ENCODE measurements at regions not wholly inside any gene's neighbourhood (a gene's known extent, or its start where the extent isn't known, plus 50 kb on each side); places are given as distances from the start of the nearest gene placed in this dataset.

DNA sequence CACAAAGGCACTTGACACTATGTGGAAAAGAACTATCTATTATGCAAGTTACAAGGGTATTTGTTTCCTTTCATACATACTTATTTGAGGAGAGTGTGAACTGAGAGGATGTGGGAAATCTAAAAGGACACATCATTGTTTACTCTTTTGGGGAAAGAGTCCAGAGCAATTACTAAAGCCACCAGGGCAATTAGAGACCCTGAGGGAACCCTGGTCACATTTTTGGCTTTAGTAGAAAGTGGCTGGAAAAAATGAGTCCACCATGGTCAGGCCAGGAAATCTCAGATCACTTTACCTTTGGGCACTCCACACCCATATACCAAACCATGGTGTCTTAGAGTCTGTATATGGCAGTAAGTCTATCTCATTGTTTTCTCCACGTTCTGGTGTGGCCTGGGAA is 243.3 kb downstream of the HLX start:
- DNase-seq (ENCODE audit: low read depth in 1 of 2, low spot score in 1 of 2), result no peak
- H3K27me3 ChIP-seq (ENCODE audit: insufficient read depth, poor library complexity, severe bottlenecking), result no peaks in the 10 kb centered on the region
- H3K4me3 ChIP-seq (replicated peaks; ENCODE audit: insufficient read depth, low read length), result no peak overlapping the region
- TF ChIP-seq POLR2AphosphoS5 (IDR thresholded peaks at IDR 0.05; ENCODE audit: low read depth), result no peak
- TF ChIP-seq, protein P1, sequence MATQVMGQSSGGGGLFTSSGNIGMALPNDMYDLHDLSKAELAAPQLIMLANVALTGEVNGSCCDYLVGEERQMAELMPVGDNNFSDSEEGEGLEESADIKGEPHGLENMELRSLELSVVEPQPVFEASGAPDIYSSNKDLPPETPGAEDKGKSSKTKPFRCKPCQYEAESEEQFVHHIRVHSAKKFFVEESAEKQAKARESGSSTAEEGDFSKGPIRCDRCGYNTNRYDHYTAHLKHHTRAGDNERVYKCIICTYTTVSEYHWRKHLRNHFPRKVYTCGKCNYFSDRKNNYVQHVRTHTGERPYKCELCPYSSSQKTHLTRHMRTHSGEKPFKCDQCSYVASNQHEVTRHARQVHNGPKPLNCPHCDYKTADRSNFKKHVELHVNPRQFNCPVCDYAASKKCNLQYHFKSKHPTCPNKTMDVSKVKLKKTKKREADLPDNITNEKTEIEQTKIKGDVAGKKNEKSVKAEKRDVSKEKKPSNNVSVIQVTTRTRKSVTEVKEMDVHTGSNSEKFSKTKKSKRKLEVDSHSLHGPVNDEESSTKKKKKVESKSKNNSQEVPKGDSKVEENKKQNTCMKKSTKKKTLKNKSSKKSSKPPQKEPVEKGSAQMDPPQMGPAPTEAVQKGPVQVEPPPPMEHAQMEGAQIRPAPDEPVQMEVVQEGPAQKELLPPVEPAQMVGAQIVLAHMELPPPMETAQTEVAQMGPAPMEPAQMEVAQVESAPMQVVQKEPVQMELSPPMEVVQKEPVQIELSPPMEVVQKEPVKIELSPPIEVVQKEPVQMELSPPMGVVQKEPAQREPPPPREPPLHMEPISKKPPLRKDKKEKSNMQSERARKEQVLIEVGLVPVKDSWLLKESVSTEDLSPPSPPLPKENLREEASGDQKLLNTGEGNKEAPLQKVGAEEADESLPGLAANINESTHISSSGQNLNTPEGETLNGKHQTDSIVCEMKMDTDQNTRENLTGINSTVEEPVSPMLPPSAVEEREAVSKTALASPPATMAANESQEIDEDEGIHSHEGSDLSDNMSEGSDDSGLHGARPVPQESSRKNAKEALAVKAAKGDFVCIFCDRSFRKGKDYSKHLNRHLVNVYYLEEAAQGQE (IDR thresholded peaks at IDR 0.05; ENCODE audit: insufficient replicate concordance, low read depth), result no peak
- TF ChIP-seq, protein P2, sequence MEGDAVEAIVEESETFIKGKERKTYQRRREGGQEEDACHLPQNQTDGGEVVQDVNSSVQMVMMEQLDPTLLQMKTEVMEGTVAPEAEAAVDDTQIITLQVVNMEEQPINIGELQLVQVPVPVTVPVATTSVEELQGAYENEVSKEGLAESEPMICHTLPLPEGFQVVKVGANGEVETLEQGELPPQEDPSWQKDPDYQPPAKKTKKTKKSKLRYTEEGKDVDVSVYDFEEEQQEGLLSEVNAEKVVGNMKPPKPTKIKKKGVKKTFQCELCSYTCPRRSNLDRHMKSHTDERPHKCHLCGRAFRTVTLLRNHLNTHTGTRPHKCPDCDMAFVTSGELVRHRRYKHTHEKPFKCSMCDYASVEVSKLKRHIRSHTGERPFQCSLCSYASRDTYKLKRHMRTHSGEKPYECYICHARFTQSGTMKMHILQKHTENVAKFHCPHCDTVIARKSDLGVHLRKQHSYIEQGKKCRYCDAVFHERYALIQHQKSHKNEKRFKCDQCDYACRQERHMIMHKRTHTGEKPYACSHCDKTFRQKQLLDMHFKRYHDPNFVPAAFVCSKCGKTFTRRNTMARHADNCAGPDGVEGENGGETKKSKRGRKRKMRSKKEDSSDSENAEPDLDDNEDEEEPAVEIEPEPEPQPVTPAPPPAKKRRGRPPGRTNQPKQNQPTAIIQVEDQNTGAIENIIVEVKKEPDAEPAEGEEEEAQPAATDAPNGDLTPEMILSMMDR (IDR thresholded peaks at IDR 0.05; ENCODE audit: insufficient read depth, low read length), result no peak
- TF ChIP-seq GABPA (IDR thresholded peaks at IDR 0.05; ENCODE audit: low read depth), result no peak
- no peak for TF ChIP-seq SPI1 (IDR thresholded peaks at IDR 0.05; ENCODE audit: borderline replicate concordance, low read depth)
- H3K27ac ChIP-seq (replicated peaks), result no peak overlapping the region

DNA sequence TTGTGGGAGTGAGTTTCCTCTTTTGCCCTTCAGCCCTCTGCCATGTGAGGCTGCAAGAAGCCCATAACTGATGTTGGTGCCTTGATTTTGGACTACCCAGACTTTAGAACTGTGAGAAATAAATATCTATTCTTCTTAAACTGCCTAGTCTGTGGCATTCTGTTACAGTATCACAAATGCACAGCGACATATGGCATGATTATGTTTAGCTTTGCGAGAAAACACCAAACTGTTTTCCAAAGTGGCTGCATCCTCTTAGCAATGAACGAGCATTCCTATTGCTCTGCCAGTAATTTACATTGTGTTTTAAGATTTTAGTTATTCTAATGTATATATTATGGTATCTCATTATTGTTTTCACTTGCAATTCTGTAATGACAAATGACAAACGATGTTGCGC is 246.7 kb downstream of the HLX start:
- no peak for DNase-seq (ENCODE audit: low read depth in 1 of 2, low spot score in 1 of 2)
- Histone ChIP-seq H3K27ac (replicated peaks) (no peak overlapping the region), H3K27me3 (ENCODE audit: insufficient read depth, poor library complexity, severe bottlenecking) (no peaks in the 10 kb centered on the region), H3K4me3 (replicated peaks; ENCODE audit: insufficient read depth, low read length) (no peak overlapping the region)
- TF ChIP-seq, protein P1 (IDR thresholded peaks at IDR 0.05; ENCODE audit: insufficient replicate concordance, low read depth), result no peak
- TF ChIP-seq GABPA (IDR thresholded peaks at IDR 0.05; ENCODE audit: low read depth), result no peak
- TF ChIP-seq, protein P2 (IDR thresholded peaks at IDR 0.05; ENCODE audit: insufficient read depth, low read length), result no peak
- TF ChIP-seq SPI1 (IDR thresholded peaks at IDR 0.05; ENCODE audit: borderline replicate concordance, low read depth), result no peak
- TF ChIP-seq POLR2AphosphoS5 (IDR thresholded peaks at IDR 0.05; ENCODE audit: low read depth), result no peak

DNA sequence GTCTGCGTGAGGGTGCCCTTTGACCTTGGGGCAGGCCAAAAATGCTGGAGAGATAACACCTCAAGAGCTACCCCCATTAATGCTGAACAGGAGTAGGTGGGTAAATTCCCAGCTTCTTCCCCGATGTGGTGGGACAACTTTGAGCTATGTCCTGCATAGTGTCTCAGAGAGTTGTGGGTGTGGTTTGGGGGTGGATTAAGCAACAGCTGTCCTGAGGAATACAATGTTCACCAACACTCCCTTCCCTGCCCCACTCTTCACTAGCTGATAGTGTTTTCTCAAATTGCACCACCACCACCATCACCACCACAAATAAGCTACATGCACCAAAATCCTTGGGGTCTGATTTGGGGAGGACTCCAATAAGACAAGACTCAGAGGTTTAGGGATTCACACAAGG is 258.4 kb downstream of the HLX start:
- no peaks in the 10 kb centered on the region for H3K27me3 ChIP-seq (ENCODE audit: insufficient read depth, poor library complexity, severe bottlenecking)
- DNase-seq (ENCODE audit: low read depth in 1 of 2, low spot score in 1 of 2), result no peak
- no peak overlapping the region for H3K27ac ChIP-seq (replicated peaks)
- H3K4me3 ChIP-seq (replicated peaks; ENCODE audit: insufficient read depth, low read length), result no peak overlapping the region
- TF ChIP-seq SPI1 (IDR thresholded peaks at IDR 0.05; ENCODE audit: borderline replicate concordance, low read depth), result no peak
- TF ChIP-seq POLR2AphosphoS5 (IDR thresholded peaks at IDR 0.05; ENCODE audit: low read depth), result no peak
- TF ChIP-seq, protein P1 (IDR thresholded peaks at IDR 0.05; ENCODE audit: insufficient replicate concordance, low read depth), result no peak
